Tibial nerve (tissue), 3 donors: ENCODE measurements at regions not wholly inside any gene's neighbourhood (a gene's known extent, or its start where the extent isn't known, plus 50 kb on each side); places are given as distances from the start of the nearest gene placed in this dataset.

ENCODE experiments used
- POLR2A ChIP-seq, 2 donors: fragments of 450-650 bp; IDR thresholded peaks; one replicate each; pipeline ENCODE4 v1.6.1; 2017; ENCODE audit warnings: antibody characterized with exemption in 2 of 2, mild to moderate bottlenecking in 2 of 2, moderate library complexity in 2 of 2
- TF ChIP-seq, protein P1 (sequence below), 5 experiments: fragments of 200-600 bp in 3 of 5; fragments of 450-650 bp in 2 of 5; sonication (generic) in 3 of 5; IDR thresholded peaks; one replicate each; pipeline ENCODE4 v1.5.1; 2016 to 2019; ENCODE audit warnings: antibody characterized with exemption in 5 of 5, mild to moderate bottlenecking in 3 of 5, moderate library complexity in 2 of 5

- TF ChIP-seq, protein P1, sequence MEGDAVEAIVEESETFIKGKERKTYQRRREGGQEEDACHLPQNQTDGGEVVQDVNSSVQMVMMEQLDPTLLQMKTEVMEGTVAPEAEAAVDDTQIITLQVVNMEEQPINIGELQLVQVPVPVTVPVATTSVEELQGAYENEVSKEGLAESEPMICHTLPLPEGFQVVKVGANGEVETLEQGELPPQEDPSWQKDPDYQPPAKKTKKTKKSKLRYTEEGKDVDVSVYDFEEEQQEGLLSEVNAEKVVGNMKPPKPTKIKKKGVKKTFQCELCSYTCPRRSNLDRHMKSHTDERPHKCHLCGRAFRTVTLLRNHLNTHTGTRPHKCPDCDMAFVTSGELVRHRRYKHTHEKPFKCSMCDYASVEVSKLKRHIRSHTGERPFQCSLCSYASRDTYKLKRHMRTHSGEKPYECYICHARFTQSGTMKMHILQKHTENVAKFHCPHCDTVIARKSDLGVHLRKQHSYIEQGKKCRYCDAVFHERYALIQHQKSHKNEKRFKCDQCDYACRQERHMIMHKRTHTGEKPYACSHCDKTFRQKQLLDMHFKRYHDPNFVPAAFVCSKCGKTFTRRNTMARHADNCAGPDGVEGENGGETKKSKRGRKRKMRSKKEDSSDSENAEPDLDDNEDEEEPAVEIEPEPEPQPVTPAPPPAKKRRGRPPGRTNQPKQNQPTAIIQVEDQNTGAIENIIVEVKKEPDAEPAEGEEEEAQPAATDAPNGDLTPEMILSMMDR (IDR thresholded peaks at IDR 0.05): no peak
- no peak for TF ChIP-seq POLR2A (IDR thresholded peaks at IDR 0.05)
These were observed 189.6 kb downstream of the MYLK4 start for GRCh38 chr6:2560917-2561698.
